Uterus (tissue), 3 donors: ENCODE measurements at regions not wholly inside any gene's neighbourhood (a gene's known extent, or its start where the extent isn't known, plus 50 kb on each side); places are given as distances from the start of the nearest gene placed in this dataset.

ENCODE experiments used
- DNase-seq, 2 donors: peaks; one replicate each; pipeline ENCODE4 v3.0.0-alpha.2; 2019 to 2020
- H3K27ac ChIP-seq, 2 donors: fragments of 200-600 bp; sonication (generic); 1 replicate in 1 of 2; 2 replicates in 1 of 2; pipeline ENCODE4 v1.5.1; 2016 to 2018
- H3K27me3 ChIP-seq, 2 donors: fragments of 200-600 bp; sonication (generic); one replicate each; pipeline ENCODE4 v1.5.1; 2018 to 2019; ENCODE audit warnings: control low read depth in 1 of 2
- H3K36me3 ChIP-seq, 2 donors: fragments of 200-600 bp; sonication (generic); one replicate each; pipeline ENCODE4 v1.5.1; 2019; ENCODE audit warnings: control low read depth in 1 of 2
- H3K4me1 ChIP-seq, 2 donors: fragments of 200-600 bp; sonication (generic); one replicate each; pipeline ENCODE4 v1.5.1; 2018 to 2019; ENCODE audit warnings: control low read depth in 1 of 2
- H3K4me3 ChIP-seq, 2 donors: fragments of 200-600 bp; sonication (generic); 1 replicate in 1 of 2; 2 replicates in 1 of 2; pipeline ENCODE4 v1.5.1; 2018 to 2019; ENCODE audit warnings: mild to moderate bottlenecking in 1 of 2
- H3K9me3 ChIP-seq, 2 donors: fragments of 200-600 bp; sonication (generic); one replicate each; pipeline ENCODE4 v1.5.1; 2019; ENCODE audit warnings: control low read depth in 1 of 2
- POLR2A ChIP-seq, 2 donors: fragments of 450-650 bp; IDR thresholded peaks; one replicate each; pipeline ENCODE4 v1.6.1; 2016; ENCODE audit warnings: antibody characterized with exemption in 2 of 2, mild to moderate bottlenecking in 1 of 2, moderate library complexity in 1 of 2
- intact Hi-C: fragments of 100-400 bp; cut with DNase I; formaldehyde crosslinking; loops from one replicate; pipeline ENCODE4 v1.15.1; 2023; ENCODE audit warnings: low total_unique reads
- TF ChIP-seq, protein P1 (sequence below), 4 experiments: fragments of 200-600 bp in 2 of 4; fragments of 450-650 bp in 2 of 4; sonication (generic) in 2 of 4; IDR thresholded peaks; one replicate each; pipeline ENCODE4 v1.5.1; 2016 to 2019; ENCODE audit warnings: antibody characterized with exemption in 4 of 4, mild to moderate bottlenecking in 2 of 4, moderate library complexity in 1 of 4
- donor health status: DM: yes; HTN: yes; CAD: no.

DNA sequence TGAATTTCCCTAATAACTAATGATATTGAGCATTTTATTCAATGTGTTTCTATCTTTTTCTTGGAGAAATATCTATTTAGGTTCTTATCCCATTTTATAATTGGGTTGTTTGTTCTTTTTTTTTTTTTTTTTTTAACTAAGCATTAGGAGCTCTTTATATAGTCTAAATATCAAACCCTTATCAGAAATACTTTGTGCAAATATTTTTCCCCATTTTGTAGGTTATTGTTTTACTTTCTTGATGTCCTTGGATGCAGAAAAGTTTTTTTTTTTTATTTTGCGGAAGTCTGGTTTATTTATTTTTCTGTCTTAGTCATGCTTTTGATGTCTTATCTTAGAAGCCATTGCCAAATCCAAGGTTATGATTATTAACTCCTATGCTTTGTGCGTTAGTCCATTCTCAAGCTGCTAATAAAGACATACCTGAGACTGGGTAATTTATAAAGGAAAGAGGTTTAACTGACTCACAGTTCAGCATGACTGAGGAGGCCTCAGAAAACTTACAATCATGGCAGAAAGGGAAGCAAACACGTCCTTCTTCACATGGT lies 434.3 kb upstream of the TBX3 start:
- no peak overlapping the region for H3K4me3 ChIP-seq
- no peaks in the 10 kb centered on the region for H3K36me3 ChIP-seq
- no peaks in the 10 kb centered on the region for H3K27me3 ChIP-seq
- TF ChIP-seq, protein P1, sequence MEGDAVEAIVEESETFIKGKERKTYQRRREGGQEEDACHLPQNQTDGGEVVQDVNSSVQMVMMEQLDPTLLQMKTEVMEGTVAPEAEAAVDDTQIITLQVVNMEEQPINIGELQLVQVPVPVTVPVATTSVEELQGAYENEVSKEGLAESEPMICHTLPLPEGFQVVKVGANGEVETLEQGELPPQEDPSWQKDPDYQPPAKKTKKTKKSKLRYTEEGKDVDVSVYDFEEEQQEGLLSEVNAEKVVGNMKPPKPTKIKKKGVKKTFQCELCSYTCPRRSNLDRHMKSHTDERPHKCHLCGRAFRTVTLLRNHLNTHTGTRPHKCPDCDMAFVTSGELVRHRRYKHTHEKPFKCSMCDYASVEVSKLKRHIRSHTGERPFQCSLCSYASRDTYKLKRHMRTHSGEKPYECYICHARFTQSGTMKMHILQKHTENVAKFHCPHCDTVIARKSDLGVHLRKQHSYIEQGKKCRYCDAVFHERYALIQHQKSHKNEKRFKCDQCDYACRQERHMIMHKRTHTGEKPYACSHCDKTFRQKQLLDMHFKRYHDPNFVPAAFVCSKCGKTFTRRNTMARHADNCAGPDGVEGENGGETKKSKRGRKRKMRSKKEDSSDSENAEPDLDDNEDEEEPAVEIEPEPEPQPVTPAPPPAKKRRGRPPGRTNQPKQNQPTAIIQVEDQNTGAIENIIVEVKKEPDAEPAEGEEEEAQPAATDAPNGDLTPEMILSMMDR (IDR thresholded peaks at IDR 0.05): no peak
- no peak for TF ChIP-seq POLR2A (IDR thresholded peaks at IDR 0.05)
- no peaks in the 10 kb centered on the region for H3K9me3 ChIP-seq
- DNase-seq: no peak
- no peak overlapping the region for H3K27ac ChIP-seq
- no peaks in the 10 kb centered on the region for H3K4me1 ChIP-seq
- intact Hi-C loops: no loop called here

- TF ChIP-seq POLR2A (IDR thresholded peaks at IDR 0.05): no peak
- TF ChIP-seq, protein P1 (IDR thresholded peaks at IDR 0.05): no peak
Observed at GRCh38 chr12:115114140-115114539, 430.2 kb upstream of the TBX3 start.

DNA sequence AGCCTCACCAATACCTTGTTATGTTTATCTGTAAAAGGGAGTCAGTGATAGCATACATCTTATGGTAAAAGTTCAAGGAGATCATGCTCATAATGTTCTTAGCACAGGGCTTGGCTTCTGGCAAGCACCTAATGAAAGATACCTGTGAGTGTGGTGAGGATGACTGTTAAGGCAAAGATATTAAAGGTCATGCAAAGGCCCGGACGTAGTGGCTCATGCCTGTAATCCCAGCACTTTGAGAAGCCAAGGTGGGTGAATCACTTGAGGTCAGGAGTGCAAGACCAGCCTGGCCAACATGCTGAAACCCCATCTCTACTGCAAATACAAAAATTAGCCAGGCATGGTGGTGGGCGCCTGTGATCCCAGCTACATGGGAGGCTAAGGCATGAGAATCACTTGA lies 425.9 kb upstream of the TBX3 start:
- DNase-seq: no peak
- no peak overlapping the region for H3K27ac ChIP-seq
- no peak overlapping the region for H3K4me3 ChIP-seq
- no peaks in the 10 kb centered on the region for H3K27me3 ChIP-seq
- H3K4me1 ChIP-seq: no peaks in the 10 kb centered on the region
- TF ChIP-seq, protein P1 (IDR thresholded peaks at IDR 0.05): no peak
- no peak for TF ChIP-seq POLR2A (IDR thresholded peaks at IDR 0.05)
- no peaks in the 10 kb centered on the region for H3K36me3 ChIP-seq
- H3K9me3 ChIP-seq: no peaks in the 10 kb centered on the region
- intact Hi-C loops: no loop called here

More at GRCh38 chr12:115114140-115114539, 430.2 kb upstream of the TBX3 start:
- H3K4me3 ChIP-seq: no peak overlapping the region
- no peak for DNase-seq
- H3K4me1 ChIP-seq: no peaks in the 10 kb centered on the region
- no peaks in the 10 kb centered on the region for H3K27me3 ChIP-seq
- no peak overlapping the region for H3K27ac ChIP-seq
- no peaks in the 10 kb centered on the region for H3K9me3 ChIP-seq
- intact Hi-C loops: no loop called here
- H3K36me3 ChIP-seq: no peaks in the 10 kb centered on the region

- Histone ChIP-seq H3K4me3 (no peak overlapping the region), H3K4me1 (no peaks in the 10 kb centered on the region), H3K9me3 (no peaks in the 10 kb centered on the region), H3K36me3 (no peaks in the 10 kb centered on the region), H3K27me3 (no peaks in the 10 kb centered on the region), H3K27ac (no peak overlapping the region)
- intact Hi-C loops: no loop called here
- no peak for DNase-seq
- TF ChIP-seq, protein P1 (IDR thresholded peaks at IDR 0.05): no peak
- no peak for TF ChIP-seq POLR2A (IDR thresholded peaks at IDR 0.05)
Observed at GRCh38 chr12:115108129-115109100, 424.4 kb upstream of the TBX3 start.
